HepG2 (cell line): ENCODE measurements at regions not wholly inside any gene's neighbourhood (a gene's known extent, or its start where the extent isn't known, plus 50 kb on each side); places are given as distances from the start of the nearest gene placed in this dataset.

Source experiments
- ATAC-seq: fragments of 200-7000 bp; cut with Tn5 transposase; 3 replicates; pipeline ENCODE4 v1.9.1; 2020; ENCODE audit warnings: mild to moderate bottlenecking, moderate library complexity
- BruUV-seq: library from RNA; stranded (reverse); fragments of 400-500 nt; replicated peaks from 2 replicates; lab custom pipeline; 2021; lab: Mats Ljungman, UMichigan
- CTCF ChIA-PET: fragments of 300-600 bp; formaldehyde crosslinking; extraction: SDS; loops from one replicate; lab custom pipeline; 2021; ENCODE audit warnings: low total read pairs, inconsistent platforms, low intra/inter-chr PET ratio; lab: Yijun Ruan, JAX
- POLR2A ChIA-PET: fragments of 350-600 bp; sonication (Branson Sonifier 250); formaldehyde crosslinking; loops from one replicate; lab custom pipeline; 2020; ENCODE audit warnings: antibody characterized with exemption, inconsistent platforms; lab: Yijun Ruan, JAX
- DNase-seq: peaks from one replicate; pipeline ENCODE4 v3.0.0-alpha.2; 2015; ENCODE audit warnings: low spot score
- FAIRE-seq: peaks from 3 replicates; lab custom pipeline; 2011; peaks lifted over from hg19 to GRCh38; lab: Jason Lieb, UNC
- H2AFZ ChIP-seq: one replicate; pipeline ENCODE4 v1.6.1; 2011; ENCODE audit warnings: low read length, inconsistent platforms
- H3K27ac ChIP-seq: fragments of 300-600 bp; 3 replicates; pipeline ENCODE4 v1.8.0; 2011; ENCODE audit warnings: mixed run types, mild to moderate bottlenecking, mixed read lengths, low read length, inconsistent platforms; ENCODE audit not compliant: insufficient read depth; ENCODE audit errors: extremely low read length
- H3K27me3 ChIP-seq, 2 experiments: fragments of 200-600 bp in 1 of 2; 2 replicates in 1 of 2; 3 replicates in 1 of 2; pipeline versions ENCODE4 v1.6.0 to v1.8.0; 2011; ENCODE audit warnings: low read length in 2 of 2, mild to moderate bottlenecking in 2 of 2, moderate library complexity in 2 of 2, inconsistent platforms in 1 of 2; ENCODE audit not compliant: insufficient read depth in 2 of 2, control insufficient read depth in 1 of 2
- H3K36me3 ChIP-seq, 2 experiments: fragments of 200-600 bp in 1 of 2; replicated peaks in 1 of 2; 2 replicates in 1 of 2; 3 replicates in 1 of 2; pipeline versions ENCODE4 v1.5.1 to v1.8.0; 2011; ENCODE audit warnings: low read length in 2 of 2, inconsistent platforms in 1 of 2; ENCODE audit not compliant: insufficient read depth in 2 of 2, control insufficient read depth in 1 of 2
- H3K4me1 ChIP-seq: 2 replicates; pipeline ENCODE4 v1.5.1; 2012; ENCODE audit warnings: low read length, inconsistent platforms; ENCODE audit not compliant: insufficient read depth
- H3K4me2 ChIP-seq: 2 replicates; pipeline ENCODE4 v1.6.0; 2011; ENCODE audit warnings: low read depth, low read length, inconsistent platforms
- H3K4me3 ChIP-seq, 3 experiments: fragments of 200-600 bp in 1 of 3; sonication (generic), shearing (Covaris generic) in 1 of 3; replicated peaks in 1 of 3; 2 replicates each; pipeline ENCODE4 v1.5.1; 2011 to 2016; ENCODE audit warnings: low read length in 3 of 3, inconsistent platforms in 2 of 3, low read depth in 2 of 3, mild to moderate bottlenecking in 2 of 3, control low read depth in 1 of 3, mixed read lengths in 1 of 3; ENCODE audit not compliant: insufficient read depth in 1 of 3
- H3K79me2 ChIP-seq: one replicate; pipeline ENCODE4 v1.6.1; 2011; ENCODE audit warnings: low read length, inconsistent platforms; ENCODE audit not compliant: insufficient read depth
- H3K9ac ChIP-seq: 2 replicates; pipeline ENCODE4 v1.6.0; 2011; ENCODE audit warnings: mild to moderate bottlenecking, low read depth, low read length, inconsistent platforms; ENCODE audit not compliant: insufficient read depth
- H3K9me3 ChIP-seq: 2 replicates; pipeline ENCODE4 v1.5.1; 2012; ENCODE audit warnings: mild to moderate bottlenecking, low read length
- H4K20me1 ChIP-seq: 2 replicates; pipeline ENCODE4 v1.6.0; 2011; ENCODE audit warnings: inconsistent platforms, mild to moderate bottlenecking, low read length, moderate library complexity; ENCODE audit not compliant: insufficient read depth
- AKAP8 ChIP-seq: sonication (generic); formaldehyde crosslinking; IDR thresholded peaks from 2 replicates; pipeline ENCODE4 v1.5.1; 2020; ENCODE audit warnings: mild to moderate bottlenecking, missing genetic modification reagents
- ATF7-NPFF ChIP-seq: sonication (generic); formaldehyde crosslinking; IDR thresholded peaks from 2 replicates; pipeline ENCODE4 v1.8.1; 2023; ENCODE audit warnings: mild to moderate bottlenecking, low read depth, missing genetic modification reagents, moderate library complexity
- KLF12 ChIP-seq: sonication (generic); formaldehyde crosslinking; IDR thresholded peaks from 2 replicates; pipeline ENCODE4 v1.4.0; 2020; ENCODE audit warnings: missing genetic modification reagents, borderline replicate concordance
- POLR2AphosphoS2 ChIP-seq: IDR thresholded peaks from 2 replicates; pipeline ENCODE4 v1.6.1; 2011; ENCODE audit warnings: low read depth, low read length, improper control_type of control experiment
- TARDBP ChIP-seq: sonication (generic); formaldehyde crosslinking; IDR thresholded peaks from 2 replicates; pipeline ENCODE4 v1.8.0; 2022; ENCODE audit warnings: mild to moderate bottlenecking, missing genetic modification reagents
- TEAD2 ChIP-seq: sonication (generic); formaldehyde crosslinking; IDR thresholded peaks from 2 replicates; pipeline ENCODE4 v1.9.0; 2021; ENCODE audit warnings: missing genetic modification reagents
- ZNF264 ChIP-seq: sonication (generic); formaldehyde crosslinking; IDR thresholded peaks from 2 replicates; pipeline ENCODE4 v1.4.0; 2020; ENCODE audit warnings: missing genetic modification reagents
- ZNF672 ChIP-seq: sonication (generic); formaldehyde crosslinking; IDR thresholded peaks from 2 replicates; pipeline ENCODE4 v1.8.1; 2022; ENCODE audit warnings: missing genetic modification reagents
- ZNF772 ChIP-seq: sonication (generic); formaldehyde crosslinking; IDR thresholded peaks from 2 replicates; pipeline ENCODE4 v1.5.0; 2020; ENCODE audit warnings: mild to moderate bottlenecking, missing genetic modification reagents
- WGBS: methylation state at CpG from one replicate; pipeline ENCODE4 v1.1.6; 2017; ENCODE audit warnings: low lambda C conversion rate; 5-methylcytosine and 5-hydroxymethylcytosine counted together
- in situ Hi-C: cut with HindIII; loops from 2 replicates; pipeline ENCODE4 v1.10.0; 2017; ENCODE audit warnings: low pct_unique_long_range_greater_than_20kb; ENCODE audit not compliant: extremely low pct_ligation_motif_present
- intact Hi-C: fragments of 100-400 bp; cut with micrococcal nuclease; formaldehyde crosslinking; loops from one replicate; pipeline ENCODE4 v1.10.0; 2022; ENCODE audit not compliant: unreplicated experiment
- TF ChIP-seq, protein P1 (sequence below): sonication (generic); formaldehyde crosslinking; IDR thresholded peaks from 2 replicates; pipeline ENCODE4 v1.4.0; 2020; ENCODE audit warnings: missing genetic modification reagents
- TF ChIP-seq, protein P2 (sequence below): sonication (generic); formaldehyde crosslinking; IDR thresholded peaks from 2 replicates; pipeline ENCODE4 v1.8.1; 2023; ENCODE audit warnings: missing genetic modification reagents, mild to moderate bottlenecking, borderline replicate concordance
- TF ChIP-seq, protein P3 (sequence below): sonication (generic); formaldehyde crosslinking; IDR thresholded peaks from 2 replicates; pipeline ENCODE4 v1.5.0; 2020; ENCODE audit warnings: mild to moderate bottlenecking, missing genetic modification reagents, borderline replicate concordance
- TF ChIP-seq, protein P4 (sequence below): sonication (generic); formaldehyde crosslinking; IDR thresholded peaks from 2 replicates; pipeline ENCODE4 v1.5.1; 2020; ENCODE audit warnings: missing genetic modification reagents, mild to moderate bottlenecking, borderline replicate concordance

DNA sequence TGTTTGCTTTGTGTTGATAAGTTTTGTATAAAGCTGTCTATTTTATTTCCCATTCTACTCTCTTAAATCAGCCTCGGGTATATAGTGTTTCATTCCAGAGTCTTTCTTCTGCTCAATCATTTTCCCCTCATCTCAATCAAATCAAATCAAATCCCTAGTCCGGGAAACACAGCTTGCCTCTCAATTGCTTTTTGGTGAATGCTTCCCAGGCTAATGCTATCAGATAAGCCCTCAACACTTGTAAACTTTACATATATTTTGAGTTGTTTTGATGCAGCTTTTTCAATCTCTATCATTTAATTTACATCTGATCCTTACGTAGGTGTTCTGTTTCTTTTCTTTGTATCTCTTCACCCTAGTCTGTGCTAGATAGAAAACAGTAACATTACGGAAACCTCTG lies 416.7 kb upstream of the PDE3A start:
- WGBS: 43% methylated on average over 4 of the region's 4 CpGs
- no peak for DNase-seq
- Histone ChIP-seq H3K4me1 (no peaks in the 10 kb centered on the region), H3K79me2 (no peaks in the 10 kb centered on the region), H3K9ac (no peak overlapping the region), H2AFZ (no peak overlapping the region), H3K27me3 (no peaks in the 10 kb centered on the region), H4K20me1 (no peaks in the 10 kb centered on the region), H3K4me2 (no peak overlapping the region), H3K9me3 (no peaks in the 10 kb centered on the region), H3K36me3 (no peaks in the 10 kb centered on the region), H3K27ac (no peak overlapping the region), H3K4me3 (no peak overlapping the region)
- FAIRE-seq: no peak
- ATAC-seq: no peak
- in situ Hi-C loops (no loop called here), intact Hi-C loops (no loop called here)
- TF ChIP-seq TARDBP (CRISPR knock-in tag) (no peak), AKAP8 (CRISPR knock-in tag) (no peak), ATF7-NPFF (CRISPR knock-in tag) (no peak), ZNF264 (CRISPR knock-in tag) (no peak), POLR2AphosphoS2 (no peak), TEAD2 (CRISPR knock-in tag) (no peak), ZNF672 (no peak), KLF12 (CRISPR knock-in tag) (no peak), ZNF772 (CRISPR knock-in tag) (no peak)
- TF ChIP-seq, protein P1, sequence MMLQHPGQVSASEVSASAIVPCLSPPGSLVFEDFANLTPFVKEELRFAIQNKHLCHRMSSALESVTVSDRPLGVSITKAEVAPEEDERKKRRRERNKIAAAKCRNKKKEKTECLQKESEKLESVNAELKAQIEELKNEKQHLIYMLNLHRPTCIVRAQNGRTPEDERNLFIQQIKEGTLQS: no peak
- TF ChIP-seq, protein P2, sequence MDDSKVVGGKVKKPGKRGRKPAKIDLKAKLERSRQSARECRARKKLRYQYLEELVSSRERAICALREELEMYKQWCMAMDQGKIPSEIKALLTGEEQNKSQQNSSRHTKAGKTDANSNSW: no peak
- TF ChIP-seq, protein P3, sequence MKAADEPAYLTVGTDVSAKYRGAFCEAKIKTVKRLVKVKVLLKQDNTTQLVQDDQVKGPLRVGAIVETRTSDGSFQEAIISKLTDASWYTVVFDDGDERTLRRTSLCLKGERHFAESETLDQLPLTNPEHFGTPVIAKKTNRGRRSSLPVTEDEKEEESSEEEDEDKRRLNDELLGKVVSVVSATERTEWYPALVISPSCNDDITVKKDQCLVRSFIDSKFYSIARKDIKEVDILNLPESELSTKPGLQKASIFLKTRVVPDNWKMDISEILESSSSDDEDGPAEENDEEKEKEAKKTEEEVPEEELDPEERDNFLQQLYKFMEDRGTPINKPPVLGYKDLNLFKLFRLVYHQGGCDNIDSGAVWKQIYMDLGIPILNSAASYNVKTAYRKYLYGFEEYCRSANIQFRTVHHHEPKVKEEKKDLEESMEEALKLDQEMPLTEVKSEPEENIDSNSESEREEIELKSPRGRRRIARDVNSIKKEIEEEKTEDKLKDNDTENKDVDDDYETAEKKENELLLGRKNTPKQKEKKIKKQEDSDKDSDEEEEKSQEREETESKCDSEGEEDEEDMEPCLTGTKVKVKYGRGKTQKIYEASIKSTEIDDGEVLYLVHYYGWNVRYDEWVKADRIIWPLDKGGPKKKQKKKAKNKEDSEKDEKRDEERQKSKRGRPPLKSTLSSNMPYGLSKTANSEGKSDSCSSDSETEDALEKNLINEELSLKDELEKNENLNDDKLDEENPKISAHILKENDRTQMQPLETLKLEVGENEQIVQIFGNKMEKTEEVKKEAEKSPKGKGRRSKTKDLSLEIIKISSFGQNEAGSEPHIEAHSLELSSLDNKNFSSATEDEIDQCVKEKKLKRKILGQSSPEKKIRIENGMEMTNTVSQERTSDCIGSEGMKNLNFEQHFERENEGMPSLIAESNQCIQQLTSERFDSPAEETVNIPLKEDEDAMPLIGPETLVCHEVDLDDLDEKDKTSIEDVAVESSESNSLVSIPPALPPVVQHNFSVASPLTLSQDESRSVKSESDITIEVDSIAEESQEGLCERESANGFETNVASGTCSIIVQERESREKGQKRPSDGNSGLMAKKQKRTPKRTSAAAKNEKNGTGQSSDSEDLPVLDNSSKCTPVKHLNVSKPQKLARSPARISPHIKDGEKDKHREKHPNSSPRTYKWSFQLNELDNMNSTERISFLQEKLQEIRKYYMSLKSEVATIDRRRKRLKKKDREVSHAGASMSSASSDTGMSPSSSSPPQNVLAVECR (CRISPR knock-in tag): no peak
- TF ChIP-seq, protein P4, sequence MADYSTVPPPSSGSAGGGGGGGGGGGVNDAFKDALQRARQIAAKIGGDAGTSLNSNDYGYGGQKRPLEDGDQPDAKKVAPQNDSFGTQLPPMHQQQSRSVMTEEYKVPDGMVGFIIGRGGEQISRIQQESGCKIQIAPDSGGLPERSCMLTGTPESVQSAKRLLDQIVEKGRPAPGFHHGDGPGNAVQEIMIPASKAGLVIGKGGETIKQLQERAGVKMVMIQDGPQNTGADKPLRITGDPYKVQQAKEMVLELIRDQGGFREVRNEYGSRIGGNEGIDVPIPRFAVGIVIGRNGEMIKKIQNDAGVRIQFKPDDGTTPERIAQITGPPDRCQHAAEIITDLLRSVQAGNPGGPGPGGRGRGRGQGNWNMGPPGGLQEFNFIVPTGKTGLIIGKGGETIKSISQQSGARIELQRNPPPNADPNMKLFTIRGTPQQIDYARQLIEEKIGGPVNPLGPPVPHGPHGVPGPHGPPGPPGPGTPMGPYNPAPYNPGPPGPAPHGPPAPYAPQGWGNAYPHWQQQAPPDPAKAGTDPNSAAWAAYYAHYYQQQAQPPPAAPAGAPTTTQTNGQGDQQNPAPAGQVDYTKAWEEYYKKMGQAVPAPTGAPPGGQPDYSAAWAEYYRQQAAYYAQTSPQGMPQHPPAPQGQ (CRISPR knock-in tag): no peak
- POLR2A ChIA-PET: no interaction called here
- no TSS peak for BruUV-seq
- CTCF ChIA-PET: no interaction called here
